Pancreas (tissue), 10 donors: ENCODE measurements at regions not wholly inside any gene's neighbourhood (a gene's known extent, or its start where the extent isn't known, plus 50 kb on each side); places are given as distances from the start of the nearest gene placed in this dataset.

Source experiments
- ATAC-seq, 4 donors: fragments of 200-7000 bp; cut with Tn5 transposase; one replicate each; pipeline versions ENCODE4 v1.8.0 to v1.9.1; 2020; ENCODE audit warnings: mild to moderate bottlenecking in 4 of 4, moderate library complexity in 4 of 4
- DNase-seq, 6 donors: peaks; one replicate each; pipeline ENCODE4 v3.0.0-alpha.2; 2020
- FAIRE-seq: peaks from 2 replicates; lab custom pipeline; 2012; peaks lifted over from hg19 to GRCh38; lab: Jason Lieb, UNC
- H3K27ac ChIP-seq, 4 donors: fragments of 200-600 bp; sonication (generic); 1 replicate in 3 of 4; 2 replicates in 1 of 4; pipeline versions ENCODE4 v1.5.0 to v1.8.0; 2020
- H3K27me3 ChIP-seq, 4 donors: fragments of 200-600 bp; one replicate each; pipeline ENCODE4 v1.8.0; 2021
- H3K36me3 ChIP-seq, 3 donors: fragments of 200-600 bp; sonication (generic) in 1 of 3; one replicate each; pipeline versions ENCODE4 v1.5.0 to v1.8.0; 2020 to 2021
- H3K4me1 ChIP-seq, 3 donors: fragments of 200-600 bp; one replicate each; pipeline ENCODE4 v1.8.0; 2021
- H3K4me3 ChIP-seq, 4 donors: fragments of 200-600 bp; sonication (generic) in 2 of 4; one replicate each; pipeline versions ENCODE4 v1.5.0 to v1.8.0; 2020 to 2021
- H3K9me3 ChIP-seq, 4 donors: fragments of 200-600 bp; one replicate each; pipeline ENCODE4 v1.8.0; 2021
- WGBS, 2 donors: extraction: QIAGEN DNeasy Blood & Tissue Kit; methylation state at CpG; one replicate each; pipeline ENCODE4 v1.1.7; 2013; 5-methylcytosine and 5-hydroxymethylcytosine counted together
- intact Hi-C, 3 donors: fragments of 100-400 bp; cut with DNase I; formaldehyde crosslinking; loops; one replicate each; pipeline versions ENCODE4 v1.11.1 to v1.14.2; 2022
- TF ChIP-seq, protein P1 (sequence below), 4 donors: fragments of 200-600 bp; sonication (generic) in 3 of 4; IDR thresholded peaks; one replicate each; pipeline versions ENCODE4 v1.5.0 to v1.8.0; 2021; ENCODE audit warnings: antibody characterized with exemption in 4 of 4
- donor health status: healthy with polysubstance abuse.
- donor health status: DM: no; HTN: no; CAD: no; lungs with moderate emphysema.
- donor health status: DM: no; HTN: no; CAD: no.
- donor health status: control.
- donor health status: control.
- donor health status: Bipolar disorder and iron deficiency.
- donor health status: DM: yes; HTN: yes; CAD: no.
- donor health status: DM: no; HTN: no; CAD: no.
- donor health status: DM: no; HTN: no; CAD: no.
- donor health status: DM: yes; HTN: yes; CAD: no.

DNA sequence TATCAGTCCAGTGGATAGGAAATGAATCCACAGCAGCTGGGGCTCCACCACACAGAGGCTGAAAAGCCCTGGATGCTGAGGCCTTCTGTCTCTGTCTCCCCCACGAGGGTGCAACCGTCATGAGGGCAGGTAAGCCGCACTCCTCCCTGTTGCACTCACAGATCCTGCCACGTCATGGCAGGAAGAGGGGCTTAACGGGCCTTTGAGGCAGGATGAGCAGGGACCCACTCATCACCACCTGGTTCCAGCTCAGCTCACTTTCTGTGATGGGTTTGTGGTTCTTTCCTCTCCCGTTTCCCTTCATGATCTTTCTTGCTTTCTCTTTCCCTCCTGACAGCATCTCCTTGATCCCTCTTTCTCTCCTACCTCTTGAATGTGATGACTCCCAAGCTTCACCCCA, 575.2 kb downstream of the CCDC171 start:
- ATAC-seq (no peak), FAIRE-seq (no peak), DNase-seq (no peak)
- H3K4me3 ChIP-seq, result no peak overlapping the region
- TF ChIP-seq, protein P1, sequence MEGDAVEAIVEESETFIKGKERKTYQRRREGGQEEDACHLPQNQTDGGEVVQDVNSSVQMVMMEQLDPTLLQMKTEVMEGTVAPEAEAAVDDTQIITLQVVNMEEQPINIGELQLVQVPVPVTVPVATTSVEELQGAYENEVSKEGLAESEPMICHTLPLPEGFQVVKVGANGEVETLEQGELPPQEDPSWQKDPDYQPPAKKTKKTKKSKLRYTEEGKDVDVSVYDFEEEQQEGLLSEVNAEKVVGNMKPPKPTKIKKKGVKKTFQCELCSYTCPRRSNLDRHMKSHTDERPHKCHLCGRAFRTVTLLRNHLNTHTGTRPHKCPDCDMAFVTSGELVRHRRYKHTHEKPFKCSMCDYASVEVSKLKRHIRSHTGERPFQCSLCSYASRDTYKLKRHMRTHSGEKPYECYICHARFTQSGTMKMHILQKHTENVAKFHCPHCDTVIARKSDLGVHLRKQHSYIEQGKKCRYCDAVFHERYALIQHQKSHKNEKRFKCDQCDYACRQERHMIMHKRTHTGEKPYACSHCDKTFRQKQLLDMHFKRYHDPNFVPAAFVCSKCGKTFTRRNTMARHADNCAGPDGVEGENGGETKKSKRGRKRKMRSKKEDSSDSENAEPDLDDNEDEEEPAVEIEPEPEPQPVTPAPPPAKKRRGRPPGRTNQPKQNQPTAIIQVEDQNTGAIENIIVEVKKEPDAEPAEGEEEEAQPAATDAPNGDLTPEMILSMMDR (IDR thresholded peaks at IDR 0.05), result no peak
- H3K27me3 ChIP-seq, result no peaks in the 10 kb centered on the region
- no peaks in the 10 kb centered on the region for H3K9me3 ChIP-seq
- intact Hi-C loops, result no loop called here
- no peaks in the 10 kb centered on the region for H3K4me1 ChIP-seq
- 79 to 88% methylated on average over 6 of the region's 6 CpGs for WGBS, 2 donors
- H3K27ac ChIP-seq, result no peak overlapping the region
- H3K36me3 ChIP-seq, result no peaks in the 10 kb centered on the region

DNA sequence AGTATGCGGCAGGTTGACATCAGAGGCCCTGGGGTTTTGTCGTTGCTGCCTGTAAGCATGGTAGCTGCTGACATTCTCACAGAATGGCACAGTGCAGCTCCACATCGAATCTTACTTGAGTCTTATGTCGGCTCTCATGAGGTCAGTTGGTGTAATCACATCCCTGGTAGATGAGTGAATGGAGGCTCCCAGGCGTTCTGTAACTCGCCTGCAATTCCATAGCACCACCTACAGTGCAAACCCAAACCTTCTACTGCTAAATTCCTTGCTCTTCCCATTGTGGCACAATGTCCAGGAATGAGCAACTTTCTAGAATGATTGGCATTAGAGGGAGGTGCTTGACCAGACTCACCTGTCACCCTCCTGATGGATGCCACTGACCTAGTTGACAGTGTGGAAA, 578.4 kb downstream of the CCDC171 start:
- H3K27ac ChIP-seq, result no peak overlapping the region
- H3K4me3 ChIP-seq, result no peak overlapping the region
- DNase-seq, result no peak
- no peaks in the 10 kb centered on the region for H3K9me3 ChIP-seq
- intact Hi-C loops, result no loop called here
- H3K36me3 ChIP-seq, result no peaks in the 10 kb centered on the region
- no peaks in the 10 kb centered on the region for H3K27me3 ChIP-seq
- no peak for ATAC-seq
- no peaks in the 10 kb centered on the region for H3K4me1 ChIP-seq
- TF ChIP-seq, protein P1 (IDR thresholded peaks at IDR 0.05), result no peak
- no peak for FAIRE-seq
- 71% methylated on average over 6 of the region's 6 CpGs for WGBS, 2 donors

DNA sequence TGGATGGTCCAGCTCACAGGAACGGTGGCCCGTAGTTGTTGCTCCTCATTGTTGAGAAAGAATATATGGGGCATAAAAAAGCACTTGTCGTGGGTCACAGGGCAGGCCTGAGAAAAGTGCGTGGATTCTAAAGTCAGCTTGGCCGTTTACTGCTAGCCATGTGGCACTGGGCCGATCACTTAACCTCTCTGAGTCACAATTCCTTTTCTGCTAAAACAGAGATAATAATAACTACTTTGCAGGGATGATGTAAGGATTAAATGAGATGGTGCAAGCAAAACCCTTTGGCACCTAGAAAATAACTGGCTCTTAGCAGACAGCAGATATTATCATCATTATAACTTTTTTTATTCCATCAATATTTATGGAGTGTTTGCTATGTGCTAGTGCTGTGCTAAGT, 579.7 kb downstream of the CCDC171 start:
- H3K4me3 ChIP-seq, result no peak overlapping the region
- DNase-seq (no peak), FAIRE-seq (no peak), ATAC-seq (no peak)
- H3K9me3 ChIP-seq, result no peaks in the 10 kb centered on the region
- no peaks in the 10 kb centered on the region for H3K36me3 ChIP-seq
- no peaks in the 10 kb centered on the region for H3K27me3 ChIP-seq
- TF ChIP-seq, protein P1 (IDR thresholded peaks at IDR 0.05), result no peak
- 87 to 96% methylated on average over 6 of the region's 6 CpGs for WGBS, 2 donors
- H3K27ac ChIP-seq, result no peak overlapping the region
- intact Hi-C loops, result no loop called here
- H3K4me1 ChIP-seq, result no peaks in the 10 kb centered on the region

DNA sequence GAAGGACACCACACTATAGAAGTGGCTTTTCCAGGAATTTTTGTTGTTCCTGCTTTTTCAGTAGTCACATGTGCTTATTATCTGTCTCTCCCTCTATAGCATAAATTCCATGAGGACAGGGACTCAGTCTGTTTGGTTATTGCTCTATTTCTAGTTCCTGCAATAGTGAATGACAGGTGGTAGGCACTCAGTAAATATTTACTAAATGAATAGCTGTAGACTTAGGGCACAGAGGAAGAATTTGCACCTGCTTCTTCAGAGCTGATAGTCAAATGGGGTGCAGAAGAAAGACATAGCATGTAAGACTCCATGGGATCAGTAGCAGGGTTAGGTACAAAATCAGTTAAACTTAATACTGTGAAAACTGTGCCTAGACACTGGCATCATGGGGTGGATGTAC, 580.2 kb downstream of the CCDC171 start:
- TF ChIP-seq, protein P1 (IDR thresholded peaks at IDR 0.05), result no peak
- Histone ChIP-seq H3K4me1 (no peaks in the 10 kb centered on the region), H3K36me3 (no peaks in the 10 kb centered on the region), H3K27me3 (no peaks in the 10 kb centered on the region), H3K4me3 (no peak overlapping the region), H3K9me3 (no peaks in the 10 kb centered on the region), H3K27ac (no peak overlapping the region)
- DNase-seq (no peak), ATAC-seq (no peak), FAIRE-seq (no peak)
- intact Hi-C loops, result no loop called here

DNA sequence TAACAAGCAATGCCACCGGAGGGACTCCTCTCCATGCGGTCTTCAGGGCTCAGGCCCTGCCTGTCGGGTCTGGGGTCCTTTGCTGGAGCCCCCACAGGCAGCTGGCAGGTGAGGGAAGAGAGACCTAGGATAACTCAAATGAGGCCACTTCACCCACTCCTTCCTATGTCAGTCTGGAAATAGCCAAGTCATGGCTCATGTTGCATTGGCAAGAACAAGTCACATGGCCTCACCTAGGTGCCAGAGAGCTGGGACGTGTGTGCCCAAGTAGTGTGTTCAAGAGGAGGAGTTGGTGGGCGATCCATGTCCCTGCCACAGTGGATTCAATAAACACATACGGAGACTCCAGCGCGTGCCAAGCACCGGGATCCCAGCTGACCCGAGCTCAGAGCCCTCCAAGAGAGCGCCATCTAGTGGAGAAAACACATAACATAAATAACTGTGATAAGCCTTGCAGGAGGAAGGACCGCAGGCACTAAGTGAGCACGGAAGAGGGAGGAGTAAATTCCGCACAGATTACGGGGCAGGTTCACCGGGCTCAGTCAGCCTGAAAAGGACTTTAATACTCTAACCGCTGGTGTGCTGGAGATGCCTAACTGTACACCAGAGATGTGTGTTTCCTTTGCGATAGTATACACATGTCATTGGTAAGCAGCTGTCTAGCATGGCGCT, 580.8 kb downstream of the CCDC171 start:
- Histone ChIP-seq H3K9me3 (no peaks in the 10 kb centered on the region), H3K4me3 (no peak overlapping the region), H3K4me1 (no peaks in the 10 kb centered on the region), H3K27ac (no peak overlapping the region), H3K27me3 (no peaks in the 10 kb centered on the region), H3K36me3 (no peaks in the 10 kb centered on the region)
- intact Hi-C loops, result no loop called here
- peak in 4 of 6 donors; percentile 19 to 50 (median 35) for DNase-seq
- peak; percentile 85 to 97 (median 92) for ATAC-seq
- FAIRE-seq, result no peak
- TF ChIP-seq, protein P1 (IDR thresholded peaks at IDR 0.05), result peak; percentile 39 to 64 (median 61)
- WGBS, 2 donors, result 30 to 39% methylated on average over 19 of the region's 19 CpGs
